Adipocyte (in vitro differentiated cells): ENCODE measurements at regions not wholly inside any gene's neighbourhood (a gene's known extent, or its start where the extent isn't known, plus 50 kb on each side); places are given as distances from the start of the nearest gene placed in this dataset.

Source experiments
- DNase-seq: peaks from one replicate; pipeline ENCODE4 v3.0.0-alpha.2; 2015; ENCODE audit warnings: low read depth
- H3K27me3 ChIP-seq: replicated peaks from 2 replicates; pipeline ENCODE4 v1.7.0; 2013; ENCODE audit warnings: mild to moderate bottlenecking, low read length, moderate library complexity; ENCODE audit not compliant: control insufficient read depth, insufficient read depth
- H3K36me3 ChIP-seq: 2 replicates; pipeline ENCODE4 v1.7.0; 2013; ENCODE audit warnings: low read length, mild to moderate bottlenecking, moderate library complexity; ENCODE audit not compliant: control insufficient read depth, insufficient read depth, severe bottlenecking
- H3K4me1 ChIP-seq: 2 replicates; pipeline ENCODE4 v1.7.0; 2013; ENCODE audit warnings: mild to moderate bottlenecking, low read length, moderate library complexity; ENCODE audit not compliant: control insufficient read depth, insufficient read depth
- H3K4me3 ChIP-seq: 2 replicates; pipeline ENCODE4 v1.7.0; 2013; ENCODE audit warnings: mild to moderate bottlenecking, low read length, moderate library complexity
- H3K9ac ChIP-seq: 2 replicates; pipeline ENCODE4 v1.7.0; 2013; ENCODE audit warnings: mild to moderate bottlenecking, low read length, moderate library complexity
- H3K9me3 ChIP-seq: 2 replicates; pipeline ENCODE4 v1.7.0; 2013; ENCODE audit warnings: mild to moderate bottlenecking, low read length, moderate library complexity; ENCODE audit not compliant: control insufficient read depth

- Histone ChIP-seq H3K27me3 (peaks cover 31% of the 10 kb centered on the region), H3K9ac (no peak overlapping the region), H3K4me1 (peaks cover 9% of the 10 kb centered on the region), H3K36me3 (no peaks in the 10 kb centered on the region), H3K9me3 (no peaks in the 10 kb centered on the region), H3K4me3 (no peak overlapping the region)
- no peak for DNase-seq
These were observed 109.4 kb upstream of the ATP11B start for GRCh38 chr3:182683858-182684257.

DNA sequence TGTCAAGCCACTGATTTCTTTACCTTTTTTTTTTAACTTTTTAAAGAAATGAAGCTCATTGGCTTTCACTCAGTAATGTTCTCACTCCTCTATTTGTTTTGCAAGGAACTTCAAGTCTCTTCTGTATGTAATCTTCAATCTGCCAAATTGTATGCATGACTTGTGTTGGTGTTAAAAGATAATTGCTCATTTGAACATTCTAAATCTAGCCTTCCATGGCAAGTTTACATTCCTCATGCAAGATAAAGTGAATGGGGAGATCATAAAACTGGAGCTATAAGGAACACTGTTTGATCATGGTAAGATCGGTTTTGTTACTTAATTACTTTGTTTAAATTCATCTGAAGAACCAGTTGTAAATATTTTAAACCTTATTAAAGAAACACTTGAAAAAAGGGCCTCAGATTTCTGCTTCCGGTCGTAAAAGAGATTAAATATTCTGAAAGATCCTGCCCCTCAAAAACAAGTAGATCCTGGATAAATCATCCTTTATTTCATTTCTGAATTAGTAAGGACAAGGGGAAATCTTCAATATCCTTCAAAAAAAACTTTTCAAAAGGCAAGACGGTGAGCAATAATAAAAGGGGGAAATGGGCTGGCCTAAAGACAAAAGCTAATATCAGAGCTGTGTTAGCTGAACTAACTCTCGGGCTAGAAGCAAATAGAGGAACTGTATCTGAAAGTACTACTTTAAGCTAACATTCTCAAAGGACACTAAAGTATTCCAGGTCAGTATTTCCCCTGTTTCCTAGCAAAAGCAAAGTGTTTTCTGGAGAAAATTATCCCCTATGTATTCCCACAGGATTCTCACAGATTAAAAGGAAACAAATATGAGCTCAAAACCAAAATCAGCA is 107.0 kb upstream of the ATP11B start:
- Histone ChIP-seq H3K4me1 (peaks cover 9% of the 10 kb centered on the region), H3K36me3 (no peaks in the 10 kb centered on the region), H3K9me3 (no peaks in the 10 kb centered on the region), H3K27me3 (peaks cover 31% of the 10 kb centered on the region), H3K9ac (no peak overlapping the region), H3K4me3 (no peak overlapping the region)
- no peak for DNase-seq

- H3K4me1 ChIP-seq = no peaks in the 10 kb centered on the region
These were observed 103.1 kb upstream of the ATP11B start for GRCh38 chr3:182690172-182690571.

GRCh38 chr3:182692021-182692420 is 101.3 kb upstream of the ATP11B start:
- H3K9ac ChIP-seq = no peak overlapping the region
- no peak overlapping the region for H3K4me3 ChIP-seq
- H3K36me3 ChIP-seq = no peaks in the 10 kb centered on the region

More at GRCh38 chr3:182690172-182690571, 103.1 kb upstream of the ATP11B start:
- Histone ChIP-seq H3K36me3 (no peaks in the 10 kb centered on the region), H3K4me3 (no peak overlapping the region), H3K9me3 (no peaks in the 10 kb centered on the region), H3K9ac (no peak overlapping the region), H3K27me3 (peaks cover 14% of the 10 kb centered on the region)
- DNase-seq = no peak

GRCh38 chr3:182692695-182693094 is 100.6 kb upstream of the ATP11B start:
- no peaks in the 10 kb centered on the region for H3K27me3 ChIP-seq
- no peaks in the 10 kb centered on the region for H3K36me3 ChIP-seq
- no peak overlapping the region for H3K4me3 ChIP-seq
- no peaks in the 10 kb centered on the region for H3K9me3 ChIP-seq
- H3K9ac ChIP-seq = no peak overlapping the region
- H3K4me1 ChIP-seq = no peaks in the 10 kb centered on the region
- no peak for DNase-seq

More at GRCh38 chr3:182692021-182692420, 101.3 kb upstream of the ATP11B start:
- no peaks in the 10 kb centered on the region for H3K4me1 ChIP-seq
- no peaks in the 10 kb centered on the region for H3K9me3 ChIP-seq
- no peaks in the 10 kb centered on the region for H3K27me3 ChIP-seq
- DNase-seq = no peak

DNA sequence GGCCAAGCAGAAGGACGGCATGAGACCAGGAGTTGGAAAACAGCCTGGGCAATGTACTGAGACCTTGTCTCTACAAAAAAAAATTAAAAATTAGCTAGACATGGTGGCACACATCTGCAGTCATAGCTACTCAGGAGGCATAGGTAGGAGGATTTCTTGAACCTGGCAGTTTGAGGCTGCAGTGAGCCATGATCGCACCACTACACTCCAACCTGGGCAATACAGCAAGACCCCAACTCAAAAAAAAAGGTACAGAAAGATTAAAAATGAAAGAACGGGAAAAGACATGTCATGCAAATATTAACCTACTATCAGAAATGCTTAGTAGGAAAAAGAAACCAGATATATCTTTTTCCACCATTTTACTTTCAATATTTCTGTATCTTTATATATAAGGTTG is 99.6 kb upstream of the ATP11B start:
- H3K27me3 ChIP-seq = no peaks in the 10 kb centered on the region

DNA sequence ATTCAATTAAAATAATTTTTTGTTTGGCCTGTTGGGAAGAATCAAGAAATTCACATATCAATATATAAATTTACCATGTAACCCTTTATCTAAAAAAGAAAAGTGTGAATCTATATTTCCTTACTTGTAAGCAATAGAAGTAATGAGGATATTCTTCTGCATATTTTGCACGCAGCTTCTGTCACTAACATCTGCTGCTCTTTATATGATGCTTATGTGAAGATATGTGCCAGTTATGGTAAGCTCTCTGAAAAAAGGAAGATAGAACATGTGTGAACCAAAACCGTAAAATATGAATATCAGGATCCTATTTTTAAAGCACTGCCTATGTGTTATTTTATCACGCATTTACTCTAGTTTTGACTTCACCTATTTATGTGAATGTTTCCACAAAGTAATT is 96.4 kb upstream of the ATP11B start:
- Histone ChIP-seq H3K9ac (no peak overlapping the region), H3K36me3 (no peaks in the 10 kb centered on the region), H3K4me3 (no peak overlapping the region), H3K4me1 (no peaks in the 10 kb centered on the region), H3K9me3 (no peaks in the 10 kb centered on the region), H3K27me3 (peaks cover 4% of the 10 kb centered on the region)
- no peak for DNase-seq

More for the DNA sequence above, 99.6 kb upstream of the ATP11B start:
- no peak overlapping the region for H3K9ac ChIP-seq
- H3K9me3 ChIP-seq = no peaks in the 10 kb centered on the region
- no peaks in the 10 kb centered on the region for H3K36me3 ChIP-seq
- DNase-seq = no peak
- H3K4me3 ChIP-seq = no peak overlapping the region
- H3K4me1 ChIP-seq = no peaks in the 10 kb centered on the region

GRCh38 chr3:182697345-182697919 is 95.9 kb upstream of the ATP11B start:
- Histone ChIP-seq H3K36me3 (no peaks in the 10 kb centered on the region), H3K9me3 (no peaks in the 10 kb centered on the region), H3K4me3 (no peak overlapping the region), H3K9ac (no peak overlapping the region), H3K27me3 (peaks cover 4% of the 10 kb centered on the region), H3K4me1 (no peaks in the 10 kb centered on the region)
- DNase-seq = no peak

- no peak overlapping the region for H3K9ac ChIP-seq
- no peaks in the 10 kb centered on the region for H3K36me3 ChIP-seq
- no peak for DNase-seq
- H3K4me3 ChIP-seq = no peak overlapping the region
- no peaks in the 10 kb centered on the region for H3K4me1 ChIP-seq
- H3K9me3 ChIP-seq = no peaks in the 10 kb centered on the region
- H3K27me3 ChIP-seq = peaks cover 4% of the 10 kb centered on the region
These were observed 95.2 kb upstream of the ATP11B start for GRCh38 chr3:182698078-182698477.

GRCh38 chr3:182699550-182700170 is 93.6 kb upstream of the ATP11B start:
- H3K4me3 ChIP-seq = no peak overlapping the region
- no peaks in the 10 kb centered on the region for H3K4me1 ChIP-seq
- no peak overlapping the region for H3K9ac ChIP-seq
- no peak for DNase-seq
- no peaks in the 10 kb centered on the region for H3K36me3 ChIP-seq
- peaks cover 4% of the 10 kb centered on the region for H3K27me3 ChIP-seq
- H3K9me3 ChIP-seq = no peaks in the 10 kb centered on the region

DNA sequence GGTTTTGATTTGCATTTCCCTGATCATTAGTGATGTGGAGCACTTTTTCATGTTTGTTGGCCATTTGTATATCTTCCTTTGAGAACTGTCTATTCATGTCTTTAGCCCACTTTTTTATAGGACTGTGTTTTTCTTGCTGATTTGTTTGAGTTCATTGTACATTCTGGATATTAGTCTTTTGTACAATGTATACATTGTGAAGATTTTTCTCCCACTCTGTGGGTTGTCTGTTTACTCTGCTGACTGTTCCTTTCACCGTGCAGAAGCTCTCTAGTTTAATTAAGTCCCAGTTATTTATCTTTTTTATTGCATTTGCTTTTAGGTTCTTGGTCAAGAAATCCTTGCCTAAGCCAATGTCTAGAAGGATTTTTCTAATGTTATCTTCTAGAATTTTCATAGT is 91.1 kb upstream of the ATP11B start:
- H3K4me3 ChIP-seq = no peak overlapping the region
- DNase-seq = no peak
- H3K9ac ChIP-seq = no peak overlapping the region
- H3K9me3 ChIP-seq = no peaks in the 10 kb centered on the region
- peaks cover 4% of the 10 kb centered on the region for H3K27me3 ChIP-seq
- no peaks in the 10 kb centered on the region for H3K4me1 ChIP-seq
- H3K36me3 ChIP-seq = no peaks in the 10 kb centered on the region
